Skin of body (tissue), 2 donors: ENCODE measurements at regions not wholly inside any gene's neighbourhood (a gene's known extent, or its start where the extent isn't known, plus 50 kb on each side); places are given as distances from the start of the nearest gene placed in this dataset. TPM values are rescaled to one million over a fixed set of nuclear protein-coding genes. Genes with fewer than 3 reads are reported as not detected.
"Not testable (repeated sequence)": the region's sequence is repeated elsewhere in the genome, so short reads cannot be mapped to it uniquely, and the experiment has no call there.

ENCODE experiments used
- DNase-seq: peaks from one replicate; lab custom pipeline; 2025; lab: John Stamatoyannopoulos, UW
- small RNA-seq: library from RNA; depleted of rRNA; stranded (forward); fragments of <200 nt; gene quantifications from one replicate; pipeline ENCODE3, GENCODE V24; 2014; ENCODE audit warnings: low replicate concordance

DNA sequence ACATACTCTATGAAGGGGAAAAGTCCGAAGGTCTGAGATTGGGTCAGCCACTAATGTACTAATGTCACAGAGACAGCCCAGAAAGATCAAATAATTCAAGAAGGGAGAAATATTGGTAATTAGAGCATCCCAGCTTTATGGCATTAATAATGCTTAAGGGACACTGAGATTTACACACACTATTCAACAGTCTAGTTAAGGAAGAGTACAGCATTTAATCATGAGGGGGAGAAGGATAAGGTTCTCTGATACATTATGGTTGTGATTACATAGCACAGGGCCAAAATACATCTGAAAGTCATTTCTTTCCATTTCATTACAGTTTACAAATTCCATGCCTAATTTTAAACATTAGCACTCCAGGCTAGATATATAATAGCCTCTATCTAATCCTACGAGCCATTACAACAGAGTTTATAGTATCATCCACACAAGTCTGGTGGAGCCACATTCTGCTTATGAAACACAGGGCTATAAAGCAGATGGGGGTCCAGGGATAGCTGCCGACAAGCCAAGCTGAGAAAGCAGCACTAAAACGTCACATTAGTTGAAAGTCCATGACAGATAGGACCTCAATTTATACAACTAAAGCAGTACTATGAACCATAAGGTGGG is 108.0 kb upstream of the GRIA3 start:
- no peak for DNase-seq

DNA sequence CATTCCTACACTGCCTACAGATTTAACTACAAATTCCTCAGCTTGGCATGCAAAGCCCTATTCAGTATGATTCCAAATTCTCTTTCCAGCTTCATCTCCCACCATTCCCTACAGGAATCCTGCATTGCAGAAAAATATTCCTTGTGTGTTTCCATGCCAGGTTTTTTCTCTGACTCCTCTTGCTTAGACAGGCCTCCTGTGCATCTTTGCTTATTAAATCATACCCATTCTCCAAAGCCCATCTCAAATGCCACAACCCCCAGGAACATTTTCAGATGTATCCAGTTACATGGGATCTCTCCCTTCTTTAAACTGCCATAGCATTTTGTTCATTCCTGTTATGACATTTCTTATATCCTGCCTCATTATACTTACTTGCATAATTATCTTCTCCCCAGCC is 106.4 kb upstream of the GRIA3 start:
- DNase-seq, result no peak

- no peak for DNase-seq
Measured at GRCh38 chrX:123080065-123080464, 104.0 kb upstream of the GRIA3 start.

DNA sequence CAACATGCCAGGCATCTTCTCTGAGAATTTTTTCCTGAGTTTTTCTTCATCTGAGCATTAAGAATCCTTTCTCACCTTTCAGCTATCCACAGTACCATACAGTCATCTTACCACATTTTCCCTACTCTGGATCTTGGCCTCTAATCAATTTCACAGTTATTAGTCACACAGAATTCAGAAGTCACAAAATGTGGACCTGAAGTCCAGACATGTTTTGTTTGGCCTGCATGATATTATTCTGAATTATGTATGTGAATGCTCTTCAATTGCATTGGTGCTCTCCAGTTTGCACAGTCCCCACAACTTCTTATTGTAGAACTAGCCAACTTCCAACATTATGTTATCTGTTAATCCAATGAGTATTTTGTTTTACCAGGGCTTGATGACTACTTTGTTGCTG is 102.3 kb upstream of the GRIA3 start:
- no peak for DNase-seq

- no peak for DNase-seq
Measured at GRCh38 chrX:123083924-123084323, 100.2 kb upstream of the GRIA3 start.

- no peak for DNase-seq
Measured at GRCh38 chrX:123084797-123085196, 99.3 kb upstream of the GRIA3 start.

DNA sequence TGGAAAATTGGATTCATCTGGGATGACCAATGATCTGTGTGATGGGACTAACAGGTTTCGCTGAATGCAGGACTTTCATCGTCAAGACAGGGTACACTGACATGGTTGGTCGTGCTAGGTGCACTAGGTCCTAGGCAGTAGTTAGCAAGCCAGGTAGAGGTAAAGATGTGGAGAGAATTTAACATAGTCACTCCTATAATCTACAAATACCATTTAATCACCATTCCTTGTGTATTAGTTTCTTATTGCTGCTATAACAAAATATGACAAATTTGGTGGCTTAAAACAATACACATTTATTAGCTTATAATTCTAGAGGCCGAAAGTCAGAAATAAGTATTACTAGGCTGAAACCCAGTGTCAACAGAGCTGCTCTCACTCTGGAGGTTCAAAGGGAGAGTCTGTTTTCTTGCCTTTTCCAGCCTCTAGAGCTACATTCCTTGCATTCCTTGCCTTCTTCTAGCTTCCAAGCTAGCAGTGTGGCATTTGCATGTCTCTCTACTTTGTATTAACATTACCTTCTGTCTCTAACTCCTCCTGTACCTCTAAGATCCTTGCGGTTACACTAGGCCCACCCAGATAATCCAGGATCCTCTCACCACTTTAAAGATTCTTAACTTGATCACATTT is 98.7 kb upstream of the GRIA3 start:
- DNase-seq, result no peak

DNA sequence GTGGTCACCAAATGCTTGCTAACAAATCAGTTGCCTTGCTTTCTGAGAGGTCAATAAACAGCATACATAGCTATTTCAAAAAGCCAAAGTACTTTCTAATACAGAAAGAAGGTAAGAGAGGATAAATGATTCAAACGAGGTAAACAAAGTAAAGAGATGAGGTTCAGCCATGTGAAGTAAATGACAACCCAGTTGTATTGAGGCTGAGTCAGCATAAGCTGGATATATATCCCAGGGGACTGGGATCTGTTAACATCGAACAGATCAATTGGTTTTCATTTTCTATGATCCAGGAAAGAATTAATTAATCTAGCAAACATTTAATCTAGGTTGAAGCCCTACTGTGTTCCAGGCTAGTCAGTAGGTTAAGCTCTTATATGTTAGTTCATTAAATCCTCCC is 97.3 kb upstream of the GRIA3 start:
- DNase-seq, result no peak

- DNase-seq, result no peak
Measured at GRCh38 chrX:123087326-123087725, 96.8 kb upstream of the GRIA3 start.

- no peak for DNase-seq
Measured at GRCh38 chrX:123088331-123088730, 95.7 kb upstream of the GRIA3 start.

GRCh38 chrX:123088930-123089329 is 95.1 kb upstream of the GRIA3 start:
- DNase-seq, result no peak

DNA sequence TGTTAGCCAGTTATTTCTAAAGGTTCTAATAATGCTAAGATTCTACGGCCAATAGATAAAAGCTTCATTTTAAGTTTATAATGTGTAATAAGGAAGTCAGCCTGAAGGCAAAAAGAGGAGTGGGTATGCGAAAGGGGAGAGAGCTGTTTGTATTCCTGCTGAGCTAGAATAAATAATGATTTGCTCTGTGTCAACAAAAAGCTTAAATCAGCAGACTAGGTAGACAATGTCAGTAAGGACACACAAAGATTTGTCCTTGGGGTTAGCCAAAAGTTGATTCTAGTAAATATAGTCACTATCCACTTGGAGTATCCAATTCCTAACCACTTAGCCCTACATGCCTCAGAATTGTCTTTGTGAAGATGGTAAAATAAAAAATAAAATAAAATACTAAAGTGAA is 90.3 kb upstream of the GRIA3 start:
- no peak for DNase-seq

GRCh38 chrX:123108513-123109427 is 75.3 kb upstream of the GRIA3 start:
- no peak for DNase-seq

- no peak for DNase-seq
Measured at GRCh38 chrX:123121241-123121640, 62.8 kb upstream of the GRIA3 start.

DNA sequence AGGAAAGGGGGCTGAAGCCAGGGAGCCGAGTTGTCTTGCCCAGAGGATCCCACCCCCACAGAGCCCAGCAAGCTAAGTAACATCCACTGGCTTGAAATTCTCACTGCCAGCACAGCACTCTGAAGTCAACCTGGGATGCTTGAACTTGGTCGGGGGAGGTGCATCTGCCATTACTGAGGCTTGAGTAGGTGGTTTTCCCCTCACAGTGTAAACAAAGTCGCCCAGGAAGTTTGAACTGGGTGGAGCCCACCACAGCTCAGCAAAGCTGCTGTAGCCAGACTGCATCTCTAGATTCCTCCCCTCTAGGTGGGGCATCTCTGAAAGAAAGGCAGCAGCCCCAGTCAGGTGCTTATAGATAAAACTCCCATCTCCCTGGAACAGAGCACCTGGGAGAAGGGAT is 54.3 kb upstream of the GRIA3 start:
- not testable (repeated sequence) for DNase-seq

Small RNA genes in the stretch of these regions (small RNA-seq; reads per million reads assigned to genes)
- gene MIR3672, result not detected
- not detected for gene RF00012
